GM12873 (cell line): ENCODE measurements at regions not wholly inside any gene's neighbourhood (a gene's known extent, or its start where the extent isn't known, plus 50 kb on each side); places are given as distances from the start of the nearest gene placed in this dataset.

Source experiments
- CTCF ChIP-seq: IDR thresholded peaks from 2 replicates; pipeline ENCODE4 v1.5.1; 2012; ENCODE audit warnings: low read depth, mild to moderate bottlenecking, moderate library complexity, low read length, control low read depth; ENCODE audit not compliant: insufficient read depth; ENCODE audit errors: missing control alignments

GRCh38 chr10:84078771-84079170, 60.5 kb upstream of the GHITM start:
- TF ChIP-seq CTCF, result no peak

GRCh38 chr10:84084342-84084741, 55.0 kb upstream of the GHITM start:
- no peak for TF ChIP-seq CTCF

- no peak for TF ChIP-seq CTCF
Measured at GRCh38 chr10:84087202-84087601, 52.1 kb upstream of the GHITM start.

GRCh38 chr10:84088626-84089025, 50.7 kb upstream of the GHITM start:
- TF ChIP-seq CTCF, result no peak

- no peak for TF ChIP-seq CTCF
Measured at GRCh38 chr10:84089162-84089561, 50.1 kb upstream of the GHITM start.
